HG02798 (cell line): ENCODE measurements at regions not wholly inside any gene's neighbourhood (a gene's known extent, or its start where the extent isn't known, plus 50 kb on each side); places are given as distances from the start of the nearest gene placed in this dataset.

Source experiments
- ATAC-seq: cut with Tn5 transposase; IDR thresholded peaks from one replicate; pipeline ENCODE4 v1.9.1; 2021; ENCODE audit warnings: mild to moderate bottlenecking; ENCODE audit not compliant: unreplicated experiment, poor library complexity

- no peak for ATAC-seq
Measured at GRCh38 chr12:19005257-19005801, 124.2 kb upstream of the PLEKHA5 start.

- no peak for ATAC-seq
Measured at GRCh38 chr12:19006626-19007137, 122.9 kb upstream of the PLEKHA5 start.

- ATAC-seq, result no peak
Measured at GRCh38 chr12:19008102-19008501, 121.4 kb upstream of the PLEKHA5 start.

GRCh38 chr12:19010087-19010486, 119.4 kb upstream of the PLEKHA5 start:
- no peak for ATAC-seq

- no peak for ATAC-seq
Measured at GRCh38 chr12:19010726-19011125, 118.8 kb upstream of the PLEKHA5 start.

GRCh38 chr12:19012965-19013364, 116.6 kb upstream of the PLEKHA5 start:
- ATAC-seq, result no peak

GRCh38 chr12:19014240-19014639, 115.3 kb upstream of the PLEKHA5 start:
- ATAC-seq, result no peak

- no peak for ATAC-seq
Measured at GRCh38 chr12:19015285-19015684, 114.2 kb upstream of the PLEKHA5 start.

GRCh38 chr12:19018302-19018970, 111.1 kb upstream of the PLEKHA5 start:
- no peak for ATAC-seq

GRCh38 chr12:19021240-19021639, 108.3 kb upstream of the PLEKHA5 start:
- no peak for ATAC-seq

- no peak for ATAC-seq
Measured at GRCh38 chr12:19021646-19022045, 107.9 kb upstream of the PLEKHA5 start.

GRCh38 chr12:19025582-19025981, 104.0 kb upstream of the PLEKHA5 start:
- no peak for ATAC-seq

- no peak for ATAC-seq
Measured at GRCh38 chr12:19026034-19026433, 103.5 kb upstream of the PLEKHA5 start.

- no peak for ATAC-seq
Measured at GRCh38 chr12:19026614-19027488, 102.7 kb upstream of the PLEKHA5 start.

GRCh38 chr12:19030180-19030579, 99.4 kb upstream of the PLEKHA5 start:
- no peak for ATAC-seq

GRCh38 chr12:19030603-19031002, 98.9 kb upstream of the PLEKHA5 start:
- no peak for ATAC-seq

- no peak for ATAC-seq
Measured at GRCh38 chr12:19031032-19031431, 98.5 kb upstream of the PLEKHA5 start.

GRCh38 chr12:19032826-19033225, 96.7 kb upstream of the PLEKHA5 start:
- ATAC-seq, result no peak

- ATAC-seq, result no peak
Measured at GRCh38 chr12:19033244-19033643, 96.3 kb upstream of the PLEKHA5 start.

GRCh38 chr12:19034937-19035336, 94.6 kb upstream of the PLEKHA5 start:
- ATAC-seq, result no peak

GRCh38 chr12:19035536-19035935, 94.0 kb upstream of the PLEKHA5 start:
- ATAC-seq, result no peak
